ENCODE measurements at regions not wholly inside any gene's neighbourhood (a gene's known extent, or its start where the extent isn't known, plus 50 kb on each side); places are given as distances from the start of the nearest gene placed in this dataset.

GRCh38 chr17:14903854-14904253 lies 361.3 kb downstream of the PMP22 start:
- no peak for TF ChIP-seq CTCF (IDR thresholded peaks at IDR 0.05)
- no peak for TF ChIP-seq POLR2A (IDR thresholded peaks at IDR 0.05)
- no peak for TF ChIP-seq POLR2AphosphoS5 (IDR thresholded peaks at IDR 0.05)

All from breast epithelium (tissue), 3 donors.